B cell (primary cell): ENCODE measurements at regions not wholly inside any gene's neighbourhood (a gene's known extent, or its start where the extent isn't known, plus 50 kb on each side); places are given as distances from the start of the nearest gene placed in this dataset.

Experiments used
- EZH2 ChIP-seq: IDR thresholded peaks from 2 replicates; pipeline ENCODE4 v1.6.1; 2012; ENCODE audit warnings: borderline replicate concordance, low read depth, mild to moderate bottlenecking, moderate library complexity, low read length; ENCODE audit not compliant: insufficient read depth, poor library complexity, severe bottlenecking
- TF ChIP-seq, protein P1 (sequence below): fragments of 200-600 bp; IDR thresholded peaks from one replicate; pipeline ENCODE4 v1.8.0; 2022; ENCODE audit warnings: antibody characterized with exemption, mild to moderate bottlenecking

DNA sequence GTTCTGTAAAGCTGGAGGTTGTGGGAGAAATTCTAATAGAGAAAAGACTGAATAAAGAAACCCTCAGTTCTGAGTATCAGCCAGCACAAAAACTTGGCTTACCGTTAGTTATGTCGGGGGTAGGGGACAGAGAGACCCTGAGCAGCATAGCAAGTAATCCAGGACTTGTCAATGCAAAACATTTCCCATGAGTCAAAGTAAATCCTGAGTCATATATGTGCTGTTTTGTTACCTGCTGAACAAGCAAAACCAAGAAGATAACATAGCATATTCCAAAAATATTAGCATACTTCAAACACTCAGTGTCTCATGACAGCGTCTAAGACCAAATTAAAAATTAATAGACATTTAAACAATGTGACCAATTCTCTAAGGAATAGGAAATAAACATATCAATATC lies 75.1 kb upstream of the LUZP2 start:
- no peak for TF ChIP-seq EZH2
- TF ChIP-seq, protein P1, sequence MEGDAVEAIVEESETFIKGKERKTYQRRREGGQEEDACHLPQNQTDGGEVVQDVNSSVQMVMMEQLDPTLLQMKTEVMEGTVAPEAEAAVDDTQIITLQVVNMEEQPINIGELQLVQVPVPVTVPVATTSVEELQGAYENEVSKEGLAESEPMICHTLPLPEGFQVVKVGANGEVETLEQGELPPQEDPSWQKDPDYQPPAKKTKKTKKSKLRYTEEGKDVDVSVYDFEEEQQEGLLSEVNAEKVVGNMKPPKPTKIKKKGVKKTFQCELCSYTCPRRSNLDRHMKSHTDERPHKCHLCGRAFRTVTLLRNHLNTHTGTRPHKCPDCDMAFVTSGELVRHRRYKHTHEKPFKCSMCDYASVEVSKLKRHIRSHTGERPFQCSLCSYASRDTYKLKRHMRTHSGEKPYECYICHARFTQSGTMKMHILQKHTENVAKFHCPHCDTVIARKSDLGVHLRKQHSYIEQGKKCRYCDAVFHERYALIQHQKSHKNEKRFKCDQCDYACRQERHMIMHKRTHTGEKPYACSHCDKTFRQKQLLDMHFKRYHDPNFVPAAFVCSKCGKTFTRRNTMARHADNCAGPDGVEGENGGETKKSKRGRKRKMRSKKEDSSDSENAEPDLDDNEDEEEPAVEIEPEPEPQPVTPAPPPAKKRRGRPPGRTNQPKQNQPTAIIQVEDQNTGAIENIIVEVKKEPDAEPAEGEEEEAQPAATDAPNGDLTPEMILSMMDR, result no peak
